IMR-90 (cell line): ENCODE measurements at regions not wholly inside any gene's neighbourhood (a gene's known extent, or its start where the extent isn't known, plus 50 kb on each side); places are given as distances from the start of the nearest gene placed in this dataset.

Experiments
- ATAC-seq: fragments of 200-7000 bp; cut with Tn5 transposase; 2 replicates; pipeline ENCODE4 v1.9.1; 2020; ENCODE audit warnings: low read depth, mild to moderate bottlenecking, moderate library complexity
- BruUV-seq: library from RNA; stranded (reverse); fragments of 400-500 nt; replicated peaks from 2 replicates; lab custom pipeline; 2021; lab: Mats Ljungman, UMichigan
- CTCF ChIA-PET: fragments of 300-600 bp; formaldehyde crosslinking; extraction: SDS; loops from one replicate; lab custom pipeline; 2021; ENCODE audit warnings: antibody characterized with exemption; lab: Yijun Ruan, JAX
- POLR2A ChIA-PET: fragments of 300-600 bp; sonication (Branson Sonifier 250); formaldehyde crosslinking; loops from one replicate; lab custom pipeline; 2022; ENCODE audit warnings: antibody characterized with exemption; ENCODE audit not compliant: unreplicated experiment; lab: Charles Lee
- DNase-seq: peaks from one replicate; pipeline ENCODE4 v3.0.0; 2013
- H2AFZ ChIP-seq: replicated peaks from 2 replicates; pipeline ENCODE3; 2013; ENCODE audit warnings: low read length, mild to moderate bottlenecking; ENCODE audit not compliant: poor library complexity
- H2AK5ac ChIP-seq: 2 replicates; pipeline ENCODE4 v1.6.1; 2013; ENCODE audit warnings: low read depth, low read length, inconsistent platforms
- H2AK9ac ChIP-seq: replicated peaks from 2 replicates; pipeline ENCODE3; 2013; ENCODE audit warnings: mild to moderate bottlenecking, low read depth, low read length, moderate library complexity; ENCODE audit not compliant: poor library complexity
- H2BK120ac ChIP-seq: 2 replicates; pipeline ENCODE4 v1.6.1; 2013; ENCODE audit warnings: low read depth, low read length, inconsistent platforms
- H2BK15ac ChIP-seq: 3 replicates; pipeline ENCODE4 v1.6.1; 2013; ENCODE audit warnings: low read depth, low read length, inconsistent platforms
- H2BK20ac ChIP-seq: 2 replicates; pipeline ENCODE4 v1.6.1; 2013; ENCODE audit warnings: low read depth, mild to moderate bottlenecking, inconsistent platforms, low read length, moderate library complexity
- H2BK5ac ChIP-seq: 2 replicates; pipeline ENCODE4 v1.6.1; 2013; ENCODE audit warnings: mild to moderate bottlenecking, low read depth, low read length, inconsistent platforms; ENCODE audit not compliant: poor library complexity, severe bottlenecking
- H3K14ac ChIP-seq: replicated peaks from 2 replicates; pipeline ENCODE4 v1.6.1; 2013; ENCODE audit warnings: low read depth, low read length, inconsistent platforms
- H3K18ac ChIP-seq: 2 replicates; pipeline ENCODE4 v1.6.1; 2013; ENCODE audit warnings: low read depth, low read length, control low read depth
- H3K23ac ChIP-seq: 2 replicates; pipeline ENCODE4 v1.6.1; 2013; ENCODE audit warnings: low read depth, low read length, inconsistent platforms
- H3K27ac ChIP-seq: 2 replicates; pipeline ENCODE4 v1.5.1; 2013; ENCODE audit warnings: mild to moderate bottlenecking, control low read depth, low read length; ENCODE audit not compliant: insufficient read depth
- H3K27me3 ChIP-seq: 2 replicates; pipeline ENCODE4 v1.6.1; 2013; ENCODE audit warnings: low read length; ENCODE audit not compliant: control insufficient read depth, insufficient read depth
- H3K36me3 ChIP-seq: 2 replicates; pipeline ENCODE4 v1.6.1; 2013; ENCODE audit warnings: low read length, mixed read lengths; ENCODE audit not compliant: control insufficient read depth, insufficient read depth
- H3K4ac ChIP-seq: 2 replicates; pipeline ENCODE4 v1.6.1; 2013; ENCODE audit warnings: low read depth, low read length, inconsistent platforms
- H3K4me1 ChIP-seq: 2 replicates; pipeline ENCODE4 v1.6.1; 2013; ENCODE audit warnings: low read length, mixed read lengths; ENCODE audit not compliant: control insufficient read depth, insufficient read depth
- H3K4me2 ChIP-seq: 2 replicates; pipeline ENCODE4 v1.6.1; 2013; ENCODE audit warnings: low read depth, mild to moderate bottlenecking, control low read depth, low read length, moderate library complexity
- H3K4me3 ChIP-seq: 2 replicates; pipeline ENCODE4 v1.5.1; 2013; ENCODE audit warnings: low read depth, mild to moderate bottlenecking, control low read depth, low read length, moderate library complexity; ENCODE audit not compliant: insufficient read depth
- H3K56ac ChIP-seq: 2 replicates; pipeline ENCODE4 v1.6.1; 2013; ENCODE audit warnings: low read length, inconsistent platforms; ENCODE audit not compliant: insufficient read depth; ENCODE audit errors: extremely low read depth
- H3K79me1 ChIP-seq, 2 experiments: 2 replicates each; pipeline ENCODE4 v1.6.1; 2013; ENCODE audit warnings: low read length in 2 of 2, inconsistent platforms in 1 of 2, low read depth in 1 of 2
- H3K9ac ChIP-seq: 2 replicates; pipeline ENCODE4 v1.6.1; 2013; ENCODE audit warnings: low read depth, low read length, control low read depth
- H3K9me1 ChIP-seq: 2 replicates; pipeline ENCODE4 v1.6.1; 2013; ENCODE audit warnings: low read length, inconsistent platforms; ENCODE audit not compliant: insufficient read depth
- H3K9me3 ChIP-seq: 2 replicates; pipeline ENCODE4 v1.6.1; 2013; ENCODE audit warnings: low read length; ENCODE audit not compliant: control insufficient read depth, insufficient read depth
- H4K20me1 ChIP-seq: 2 replicates; pipeline ENCODE4 v1.6.1; 2013; ENCODE audit warnings: low read length, inconsistent platforms; ENCODE audit not compliant: insufficient read depth
- H4K5ac ChIP-seq: 2 replicates; pipeline ENCODE4 v1.6.1; 2013; ENCODE audit warnings: mild to moderate bottlenecking, low read depth, low read length, control low read depth
- H4K8ac ChIP-seq, 2 experiments: 2 replicates each; pipeline ENCODE4 v1.6.1; 2013; ENCODE audit warnings: low read depth in 2 of 2, low read length in 2 of 2, control low read depth in 1 of 2, inconsistent platforms in 1 of 2
- H4K91ac ChIP-seq: 2 replicates; pipeline ENCODE4 v1.6.1; 2013; ENCODE audit warnings: low read depth, low read length, inconsistent platforms; ENCODE audit not compliant: insufficient read depth
- CEBPB ChIP-seq: IDR thresholded peaks from 2 replicates; pipeline ENCODE4 v1.6.1; 2012; ENCODE audit warnings: low read depth, low read length, improper control_type of control experiment
- MXI1 ChIP-seq: IDR thresholded peaks from 2 replicates; pipeline ENCODE4 v1.6.1; 2012; ENCODE audit warnings: low read depth, mild to moderate bottlenecking, low read length, moderate library complexity, borderline replicate concordance
- RCOR1 ChIP-seq: IDR thresholded peaks from 2 replicates; pipeline ENCODE4 v1.6.1; 2012; ENCODE audit warnings: mild to moderate bottlenecking, low read length, improper control_type of control experiment; ENCODE audit not compliant: insufficient replicate concordance
- SMC3 ChIP-seq: fragments of 150-350 bp; IDR thresholded peaks from 2 replicates; pipeline ENCODE4 v1.6.1; 2016; ENCODE audit warnings: low read depth, mild to moderate bottlenecking, antibody characterized with exemption, low read length, moderate library complexity
- WGBS, 2 experiments: methylation state at CpG; one replicate each; pipeline versions ENCODE4 v1.1.5 to v1.1.7; 2013; ENCODE audit warnings: missing lambda C conversion rate in 2 of 2; ENCODE audit not compliant: insufficient read length in 1 of 2; ENCODE audit errors: extremely low coverage in 2 of 2; 5-methylcytosine and 5-hydroxymethylcytosine counted together
- dilution Hi-C: fragments of 300-500 bp; cut with HindIII; formaldehyde crosslinking; loops from one replicate; pipeline ENCODE4 v1.14.3; 2018; ENCODE audit warnings: low sequenced_read_pairs; ENCODE audit not compliant: unreplicated experiment
- in situ Hi-C: fragments of 300-500 bp; cut with MboI; formaldehyde crosslinking; loops from 3 replicates; pipeline ENCODE4 v1.14.3; 2019; ENCODE audit warnings: low sequenced_read_pairs, inconsistent platforms, mixed read lengths
- intact Hi-C: fragments of 100-400 bp; cut with micrococcal nuclease; formaldehyde crosslinking; loops from 2 replicates; pipeline ENCODE4 v1.10.0; 2022

DNA sequence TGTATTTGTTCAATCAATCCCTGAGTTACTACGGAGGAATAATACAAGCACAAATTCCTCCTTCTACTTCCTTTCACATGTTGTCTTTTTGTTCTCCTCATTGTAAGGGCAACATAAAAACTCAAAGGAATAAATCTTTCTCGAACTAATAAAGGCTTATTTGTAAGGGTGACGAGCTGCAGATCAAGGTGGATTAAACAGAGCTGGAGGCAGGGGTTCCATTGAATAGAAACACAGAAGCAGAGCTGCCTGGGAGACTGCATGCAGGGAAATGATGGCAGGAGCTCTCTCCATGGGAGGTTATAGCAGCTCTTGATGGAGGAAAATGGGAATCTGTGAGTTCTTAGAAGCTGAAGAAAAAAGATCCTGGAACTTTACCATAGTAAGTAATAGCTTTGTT lies 160.2 kb downstream of the CYYR1 start:
- no peak for DNase-seq
- WGBS, 2 experiments: no CpG with 5 or more reads among the region's 3 CpGs
- Histone ChIP-seq H3K4ac (no peak overlapping the region), H3K56ac (no peak overlapping the region), H4K5ac (no peak overlapping the region), H3K18ac (no peak overlapping the region), H3K27me3 (no peaks in the 10 kb centered on the region), H3K79me1 (no peaks in the 10 kb centered on the region), H3K9ac (no peak overlapping the region), H2AK5ac (no peak overlapping the region), H3K14ac (no peak overlapping the region), H2AK9ac (no peak overlapping the region), H3K4me2 (no peak overlapping the region), H3K9me1 (no peaks in the 10 kb centered on the region), H2BK120ac (no peak overlapping the region), H3K23ac (no peak overlapping the region), H3K9me3 (no peaks in the 10 kb centered on the region), H3K36me3 (no peaks in the 10 kb centered on the region), H4K20me1 (no peaks in the 10 kb centered on the region), H2BK15ac (no peak overlapping the region), H4K91ac (no peak overlapping the region), H2AFZ (no peak overlapping the region), H2BK20ac (no peak overlapping the region), H3K4me3 (no peak overlapping the region), H3K27ac (no peak overlapping the region), H4K8ac (no peak overlapping the region), H3K4me1 (no peaks in the 10 kb centered on the region), H2BK5ac (no peak overlapping the region)
- TF ChIP-seq RCOR1: no peak
- TF ChIP-seq CEBPB: no peak
- no peak for TF ChIP-seq SMC3
- no peak for TF ChIP-seq MXI1
- BruUV-seq: no TSS peak
- dilution Hi-C loops (no loop called here), intact Hi-C loops (no loop called here), in situ Hi-C loops (no loop called here)
- POLR2A ChIA-PET: no interaction called here
- CTCF ChIA-PET: interaction anchor here (1.3 kb wide), 1 partner anchor 13 kb away, joined by 3 read pairs; no protein-coding TSS in a partner anchor
- ATAC-seq: no peak
